K562 (cell line): ENCODE measurements at regions not wholly inside any gene's neighbourhood (a gene's known extent, or its start where the extent isn't known, plus 50 kb on each side); places are given as distances from the start of the nearest gene placed in this dataset.
A peak's percentile ranks its signal among the peaks of the same experiment; 100 is the strongest.

Source experiments
- ATAC-seq: fragments of 200-7000 bp; cut with Tn5 transposase; 3 replicates; pipeline ENCODE4 v1.9.1; 2020; ENCODE audit warnings: moderate library complexity
- BruUV-seq: library from RNA; stranded (reverse); fragments of 400-500 nt; replicated peaks from 2 replicates; lab custom pipeline; 2021; lab: Mats Ljungman, UMichigan
- CTCF ChIA-PET: fragments of 300-600 bp; formaldehyde crosslinking; extraction: SDS; loops from one replicate; lab custom pipeline; 2021; ENCODE audit warnings: low intra/inter-chr PET ratio; lab: Yijun Ruan, JAX
- POLR2A ChIA-PET: fragments of 300-600, 350-650 bp; sonication (Branson Sonifier 250); formaldehyde crosslinking; extraction: SDS; loops from one replicate; lab custom pipeline; 2021; ENCODE audit warnings: antibody characterized with exemption, inconsistent platforms; lab: Yijun Ruan, JAX
- DNase-seq, 4 experiments: peaks; one replicate each; pipeline versions ENCODE4 v3.0.0 to v3.0.0-alpha.2; 2011 to 2018; ENCODE audit warnings: low spot score in 3 of 4, mixed read lengths in 3 of 4; ENCODE audit errors: extremely low read depth in 1 of 4
- FAIRE-seq: peaks from 2 replicates; lab custom pipeline; 2011; peaks lifted over from hg19 to GRCh38; lab: Jason Lieb, UNC
- H2AFZ ChIP-seq: 2 replicates; pipeline ENCODE4 v1.6.0; 2011; ENCODE audit warnings: low read depth, low read length, control low read depth, inconsistent platforms
- H3K27ac ChIP-seq: fragments of 200-600 bp; 3 replicates; pipeline ENCODE4 v1.8.0; 2011; ENCODE audit warnings: low read depth, mild to moderate bottlenecking, control low read depth, inconsistent platforms, low read length, moderate library complexity, mixed read lengths; ENCODE audit errors: extremely low read depth
- H3K27me3 ChIP-seq, 2 experiments: fragments of 300-600 bp in 1 of 2; 2 replicates in 1 of 2; 3 replicates in 1 of 2; pipeline versions ENCODE4 v1.6.0 to v1.8.0; 2011; ENCODE audit warnings: inconsistent platforms in 2 of 2, low read length in 2 of 2, mild to moderate bottlenecking in 1 of 2, mixed read lengths in 1 of 2, moderate library complexity in 1 of 2; ENCODE audit not compliant: control insufficient read depth in 2 of 2, insufficient read depth in 2 of 2
- H3K36me3 ChIP-seq: fragments of 300-600 bp; 3 replicates; pipeline ENCODE4 v1.8.0; 2011; ENCODE audit warnings: mild to moderate bottlenecking, low read length, inconsistent platforms; ENCODE audit not compliant: control insufficient read depth, insufficient read depth
- H3K4me1 ChIP-seq, 2 experiments: fragments of 200-600 bp in 1 of 2; replicated peaks in 1 of 2; 2 replicates in 1 of 2; 3 replicates in 1 of 2; pipeline versions ENCODE4 v1.5.1 to v1.8.0; 2011; ENCODE audit warnings: inconsistent platforms in 2 of 2, low read length in 2 of 2, mild to moderate bottlenecking in 1 of 2, mixed read lengths in 1 of 2, moderate library complexity in 1 of 2; ENCODE audit not compliant: control insufficient read depth in 2 of 2, insufficient read depth in 2 of 2
- H3K4me2 ChIP-seq: 2 replicates; pipeline ENCODE4 v1.6.1; 2011; ENCODE audit warnings: low read length, control low read depth, inconsistent platforms, mixed read lengths; ENCODE audit not compliant: insufficient read depth
- H3K4me3 ChIP-seq: fragments of 200-600 bp; sonication (generic), shearing (Covaris generic); 2 replicates; pipeline ENCODE4 v1.5.1; 2016; ENCODE audit warnings: control low read depth, inconsistent platforms
- H3K79me2 ChIP-seq: fragments of 200-600 bp; 3 replicates; pipeline ENCODE4 v1.8.0; 2011; ENCODE audit warnings: low read length, inconsistent platforms; ENCODE audit not compliant: control insufficient read depth, insufficient read depth
- H3K9ac ChIP-seq, 2 experiments: 2 replicates each; pipeline versions ENCODE4 v1.6.0 to v1.6.1; 2011; ENCODE audit warnings: low read depth in 2 of 2, low read length in 2 of 2, control low read depth in 1 of 2, inconsistent platforms in 1 of 2, mild to moderate bottlenecking in 1 of 2, mixed read lengths in 1 of 2; ENCODE audit not compliant: insufficient read depth in 1 of 2
- H3K9me1 ChIP-seq: one replicate; pipeline ENCODE4 v1.6.0; 2011; ENCODE audit warnings: inconsistent platforms, mild to moderate bottlenecking, low read length, moderate library complexity; ENCODE audit not compliant: control insufficient read depth, insufficient read depth
- H3K9me3 ChIP-seq: replicated peaks from 2 replicates; pipeline ENCODE4 v1.5.1; 2011; ENCODE audit warnings: low read depth, low read length, inconsistent platforms; ENCODE audit not compliant: control insufficient read depth, insufficient read depth
- H4K20me1 ChIP-seq: replicated peaks from 2 replicates; pipeline ENCODE4 v1.6.1; 2011; ENCODE audit warnings: low read length, inconsistent platforms, mixed read lengths; ENCODE audit not compliant: control insufficient read depth, insufficient read depth
- GTF2E2 ChIP-seq: fragments of 200-800 bp; sonication (Bioruptor generic); IDR thresholded peaks from 2 replicates; pipeline ENCODE4 v1.6.1; 2016; ENCODE audit warnings: missing genetic modification characterization, missing compliant biosample characterization
- MTA1 ChIP-seq: fragments of 450-650 bp; IDR thresholded peaks from 2 replicates; pipeline ENCODE4 v1.6.1; 2017; ENCODE audit warnings: borderline replicate concordance
- WGBS: fragments of 100-300 bp; shearing (Covaris generic); methylation state at CpG from one replicate; pipeline ENCODE4 v1.1.6; 2016; ENCODE audit warnings: low coverage, mixed read lengths; ENCODE audit not compliant: insufficient coverage; ENCODE audit errors: missing lambda C conversion rate; 5-methylcytosine and 5-hydroxymethylcytosine counted together
- in situ Hi-C: fragments of 300-500 bp; cut with MboI; formaldehyde crosslinking; loops from 4 replicates; pipeline ENCODE4 v1.15.0; 2018; ENCODE audit warnings: inconsistent platforms, mixed read lengths
- intact Hi-C: fragments of 100-400 bp; cut with micrococcal nuclease; formaldehyde crosslinking; loops from 2 replicates; pipeline ENCODE4 v1.14.2; 2022
- TF ChIP-seq, protein P1 (sequence below): fragments of 450-650 bp; IDR thresholded peaks from 2 replicates; pipeline ENCODE4 v1.6.1; 2018; ENCODE audit not compliant: partially characterized antibody
- TF ChIP-seq, protein P2 (sequence below): fragments of 250-450 bp; sonication (Bioruptor Pico); IDR thresholded peaks from 2 replicates; pipeline ENCODE4 v1.4.0; 2020

DNA sequence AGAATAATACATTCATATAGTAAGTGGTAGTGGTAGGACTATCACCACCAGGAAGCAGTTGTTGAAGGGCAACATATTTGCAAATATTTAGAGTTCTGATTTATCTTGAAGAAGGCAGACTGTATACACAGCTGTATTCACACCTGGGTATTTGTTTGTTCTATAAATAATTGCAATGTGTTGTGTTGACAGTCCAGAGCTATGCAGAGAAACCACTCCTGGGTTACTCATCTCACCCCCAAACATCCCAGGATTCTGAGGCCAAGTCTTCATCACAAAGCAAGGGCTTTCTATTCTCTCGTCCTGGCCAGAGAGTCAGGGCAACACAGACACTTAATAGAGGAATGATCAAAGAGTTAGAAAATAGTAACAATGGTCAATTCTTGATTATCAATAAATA is 102.1 kb upstream of the FAT3 start (continued):
- TF ChIP-seq MTA1 = no peak

DNA sequence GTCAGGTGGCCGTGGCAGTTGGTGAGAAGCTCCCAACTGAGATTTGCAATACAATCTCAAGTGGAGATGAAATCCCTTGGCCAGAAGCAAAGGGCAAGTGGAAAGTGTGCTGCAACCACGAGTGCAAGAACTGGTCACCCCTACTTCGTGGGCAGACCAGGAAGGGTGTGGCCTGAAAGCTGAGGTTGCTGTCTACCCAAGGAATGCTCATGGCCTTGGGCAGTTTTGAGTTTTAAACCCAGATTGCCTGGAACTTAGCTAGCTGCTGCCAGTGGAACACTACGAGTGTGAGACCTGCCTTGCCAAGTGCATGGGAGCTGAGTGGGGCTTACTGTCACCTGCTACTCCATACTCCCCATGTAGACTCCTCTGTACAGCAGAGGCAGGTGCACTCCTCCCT is 113.3 kb upstream of the FAT3 start:
- FAIRE-seq (no peak), ATAC-seq (no peak), DNase-seq (no peak)
- Histone ChIP-seq H3K4me2 (no peak overlapping the region), H3K4me3 (no peak overlapping the region), H3K9me3 (no peaks in the 10 kb centered on the region), H4K20me1 (no peaks in the 10 kb centered on the region), H2AFZ (no peak overlapping the region), H3K9ac (no peak overlapping the region), H3K36me3 (no peaks in the 10 kb centered on the region), H3K4me1 (no peaks in the 10 kb centered on the region), H3K79me2 (no peaks in the 10 kb centered on the region), H3K27ac (no peak overlapping the region), H3K9me1 (no peaks in the 10 kb centered on the region), H3K27me3 (no peaks in the 10 kb centered on the region)
- ChIA-PET CTCF (no interaction called here), POLR2A (no interaction called here)
- TF ChIP-seq, protein P1, sequence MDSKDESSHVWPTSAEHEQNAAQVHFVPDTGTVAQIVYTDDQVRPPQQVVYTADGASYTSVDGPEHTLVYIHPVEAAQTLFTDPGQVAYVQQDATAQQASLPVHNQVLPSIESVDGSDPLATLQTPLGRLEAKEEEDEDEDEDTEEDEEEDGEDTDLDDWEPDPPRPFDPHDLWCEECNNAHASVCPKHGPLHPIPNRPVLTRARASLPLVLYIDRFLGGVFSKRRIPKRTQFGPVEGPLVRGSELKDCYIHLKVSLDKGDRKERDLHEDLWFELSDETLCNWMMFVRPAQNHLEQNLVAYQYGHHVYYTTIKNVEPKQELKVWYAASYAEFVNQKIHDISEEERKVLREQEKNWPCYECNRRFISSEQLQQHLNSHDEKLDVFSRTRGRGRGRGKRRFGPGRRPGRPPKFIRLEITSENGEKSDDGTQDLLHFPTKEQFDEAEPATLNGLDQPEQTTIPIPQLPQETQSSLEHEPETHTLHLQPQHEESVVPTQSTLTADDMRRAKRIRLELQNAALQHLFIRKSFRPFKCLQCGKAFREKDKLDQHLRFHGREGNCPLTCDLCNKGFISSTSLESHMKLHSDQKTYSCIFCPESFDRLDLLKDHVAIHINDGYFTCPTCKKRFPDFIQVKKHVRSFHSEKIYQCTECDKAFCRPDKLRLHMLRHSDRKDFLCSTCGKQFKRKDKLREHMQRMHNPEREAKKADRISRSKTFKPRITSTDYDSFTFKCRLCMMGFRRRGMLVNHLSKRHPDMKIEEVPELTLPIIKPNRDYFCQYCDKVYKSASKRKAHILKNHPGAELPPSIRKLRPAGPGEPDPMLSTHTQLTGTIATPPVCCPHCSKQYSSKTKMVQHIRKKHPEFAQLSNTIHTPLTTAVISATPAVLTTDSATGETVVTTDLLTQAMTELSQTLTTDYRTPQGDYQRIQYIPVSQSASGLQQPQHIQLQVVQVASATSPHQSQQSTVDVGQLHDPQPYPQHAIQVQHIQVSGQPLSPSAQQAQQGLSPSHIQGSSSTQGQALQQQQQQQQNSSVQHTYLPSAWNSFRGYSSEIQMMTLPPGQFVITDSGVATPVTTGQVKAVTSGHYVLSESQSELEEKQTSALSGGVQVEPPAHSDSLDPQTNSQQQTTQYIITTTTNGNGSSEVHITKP = peak; percentile 58
- no peak for TF ChIP-seq GTF2E2 (tag)
- TF ChIP-seq, protein P2, sequence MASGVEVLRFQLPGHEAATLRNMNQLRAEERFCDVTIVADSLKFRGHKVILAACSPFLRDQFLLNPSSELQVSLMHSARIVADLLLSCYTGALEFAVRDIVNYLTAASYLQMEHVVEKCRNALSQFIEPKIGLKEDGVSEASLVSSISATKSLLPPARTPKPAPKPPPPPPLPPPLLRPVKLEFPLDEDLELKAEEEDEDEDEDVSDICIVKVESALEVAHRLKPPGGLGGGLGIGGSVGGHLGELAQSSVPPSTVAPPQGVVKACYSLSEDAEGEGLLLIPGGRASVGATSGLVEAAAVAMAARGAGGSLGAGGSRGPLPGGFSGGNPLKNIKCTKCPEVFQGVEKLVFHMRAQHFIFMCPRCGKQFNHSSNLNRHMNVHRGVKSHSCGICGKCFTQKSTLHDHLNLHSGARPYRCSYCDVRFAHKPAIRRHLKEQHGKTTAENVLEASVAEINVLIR (CRISPR knock-in tag) = no peak
- 2% methylated on average over 4 of the region's 4 CpGs for whole genome bisulfite sequencing
- in situ Hi-C loops = no loop called here
- intact Hi-C loops = no loop called here
- no TSS peak for BruUV-seq
